ENCODE measurements at regions not wholly inside any gene's neighbourhood (a gene's known extent, or its start where the extent isn't known, plus 50 kb on each side); places are given as distances from the start of the nearest gene placed in this dataset.
"Not testable (repeated sequence)": the region's sequence is repeated elsewhere in the genome, so short reads cannot be mapped to it uniquely, and the experiment has no call there.

DNA sequence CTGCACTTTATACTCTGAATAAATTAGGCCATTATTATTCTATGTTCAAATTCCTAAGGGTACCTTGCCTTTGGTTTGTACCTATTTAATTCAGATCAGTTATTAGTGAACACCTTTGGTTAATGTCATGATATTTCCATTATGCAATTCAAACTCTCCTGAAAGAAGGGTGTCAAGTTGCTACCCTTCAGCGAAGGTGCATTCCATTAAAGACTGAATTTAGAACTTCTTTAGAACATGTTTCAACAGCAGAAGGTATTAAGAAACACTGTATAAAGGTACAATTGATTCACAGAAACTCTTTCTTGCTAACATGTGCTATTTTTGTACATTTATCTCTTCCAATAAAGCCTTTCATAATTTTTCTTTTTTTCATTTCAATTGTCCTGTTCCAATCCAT lies 1545.4 kb upstream of the PCDH10 start:
- DNase-seq, result no peak

DNA sequence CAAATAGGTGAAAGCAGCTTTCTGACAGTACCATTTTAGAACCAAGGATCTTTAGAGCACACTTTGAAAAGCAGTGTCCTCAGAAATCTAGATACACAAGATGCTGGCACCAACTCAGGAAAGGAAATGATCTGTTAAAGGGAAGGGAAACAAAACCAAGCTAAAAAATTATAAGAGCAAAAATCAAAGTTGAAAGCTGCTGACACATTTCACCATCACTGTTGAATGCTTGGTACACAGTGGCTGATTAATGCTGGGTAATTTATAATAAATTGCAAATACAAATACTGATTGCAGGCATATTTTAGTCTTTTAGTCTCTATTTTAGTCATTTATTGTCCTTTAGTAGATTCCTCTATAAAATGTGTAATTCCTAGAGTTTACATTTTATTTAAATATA lies 1540.1 kb upstream of the PCDH10 start:
- no peak for DNase-seq

DNA sequence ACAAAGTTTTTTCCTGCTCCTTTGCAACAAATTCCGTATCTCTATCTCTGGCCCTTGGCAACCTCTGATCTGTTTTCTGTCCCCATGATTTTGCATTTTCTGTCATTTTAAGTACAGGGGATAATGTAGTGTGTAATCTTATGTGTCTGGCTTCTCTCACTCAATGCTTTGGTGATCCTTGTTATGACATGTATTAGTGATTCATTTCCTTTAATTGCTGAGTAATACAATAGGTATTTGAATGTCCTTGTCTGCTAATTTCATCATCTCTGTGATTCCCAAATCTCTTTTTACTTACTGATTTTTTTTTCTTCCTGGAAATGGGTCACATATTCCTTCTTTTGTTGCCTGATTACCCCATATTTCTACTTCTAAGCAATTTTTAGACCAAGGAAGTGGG lies 1538.6 kb upstream of the PCDH10 start:
- not testable (repeated sequence) for DNase-seq

DNA sequence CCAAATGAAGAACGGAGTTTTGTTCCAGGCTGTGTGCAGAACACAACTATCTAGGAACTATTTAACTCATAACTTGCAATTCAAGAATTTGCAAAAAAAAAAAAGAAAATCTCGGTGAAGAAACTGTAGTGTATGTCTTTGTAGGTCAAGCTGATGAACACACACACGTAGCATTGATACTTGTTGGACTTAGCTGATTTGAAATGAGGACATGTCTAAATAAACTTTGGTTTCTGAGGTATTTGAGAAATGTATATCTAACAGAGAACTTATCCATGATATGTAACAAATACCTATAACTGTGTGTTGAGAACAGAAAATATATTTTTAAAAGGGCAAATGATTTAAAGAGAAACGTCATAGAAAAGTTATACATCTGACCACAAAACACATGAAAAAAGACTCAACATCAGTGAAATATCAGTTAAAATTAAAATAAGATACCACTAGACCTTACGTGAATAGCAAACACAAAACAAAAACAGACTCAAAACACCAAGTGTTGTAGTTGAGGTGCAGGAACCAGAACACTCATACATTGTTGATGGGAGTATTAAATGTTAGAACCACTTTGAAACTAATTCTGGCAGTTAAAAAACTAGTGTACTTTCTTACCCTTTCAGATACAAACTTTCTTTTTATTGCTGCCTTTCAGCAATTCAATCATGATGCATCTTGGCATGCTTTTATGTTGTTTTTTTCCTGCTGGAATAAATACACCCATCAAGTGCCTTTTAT lies 1535.8 kb upstream of the PCDH10 start:
- DNase-seq, result no peak

DNA sequence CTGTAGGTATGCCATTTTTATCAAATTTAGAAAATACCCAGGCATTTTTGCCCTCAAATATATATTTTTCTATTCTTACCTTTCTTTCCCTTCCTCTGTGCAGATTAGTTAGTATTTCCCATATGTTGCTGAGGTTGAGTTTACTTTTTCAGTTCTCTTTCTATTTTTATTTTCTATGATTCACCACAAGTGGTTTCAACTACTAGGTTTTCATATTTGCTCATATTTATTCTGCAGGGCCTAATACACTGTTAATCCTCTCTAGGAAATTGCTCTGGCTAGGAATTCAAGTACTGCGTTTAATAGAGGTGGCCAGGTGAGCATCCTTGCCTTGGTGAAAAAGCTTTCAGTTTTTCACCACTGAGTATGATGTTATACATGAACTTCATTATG lies 1535.3 kb upstream of the PCDH10 start:
- DNase-seq, result no peak

DNA sequence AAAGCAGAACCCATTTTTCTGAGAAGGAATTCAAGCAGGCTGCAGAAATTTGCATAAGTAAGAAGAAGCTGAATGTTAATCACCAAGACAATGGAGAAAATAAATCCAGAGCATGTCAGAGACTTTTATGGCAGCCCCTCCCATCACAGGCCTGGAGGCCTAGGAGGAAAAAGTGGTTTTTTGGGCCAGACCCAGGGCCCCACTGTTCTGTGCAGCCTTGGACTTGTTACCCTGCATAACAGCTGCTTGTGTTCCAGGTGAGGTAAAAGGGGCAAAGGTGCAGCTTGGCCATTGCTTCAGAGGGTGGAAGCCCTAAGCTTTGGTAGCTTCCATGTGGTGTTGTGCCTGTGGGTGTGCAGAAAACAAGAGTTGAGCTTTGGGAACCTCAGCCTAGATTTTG lies 1516.2 kb upstream of the PCDH10 start:
- no peak for DNase-seq

DNA sequence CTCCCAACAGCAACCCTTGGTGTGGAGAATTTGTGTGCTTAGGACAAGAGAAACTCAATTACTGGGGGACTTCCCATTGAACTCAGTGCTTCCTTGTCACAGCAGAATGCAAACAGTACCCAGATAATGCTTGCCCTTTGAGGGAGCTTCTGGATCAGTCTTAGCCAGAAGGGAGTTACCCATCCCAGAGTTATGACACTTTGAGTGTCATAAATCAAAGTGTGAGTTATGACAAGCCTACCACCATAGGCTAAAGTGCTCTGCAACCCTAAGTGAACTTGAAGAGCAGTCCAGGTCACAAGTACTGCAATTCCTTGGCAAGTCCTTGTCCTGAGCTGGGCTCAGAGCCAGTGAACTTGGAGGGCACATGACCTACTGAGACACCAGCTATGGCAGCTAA lies 1513.9 kb upstream of the PCDH10 start:
- no peak for DNase-seq

DNA sequence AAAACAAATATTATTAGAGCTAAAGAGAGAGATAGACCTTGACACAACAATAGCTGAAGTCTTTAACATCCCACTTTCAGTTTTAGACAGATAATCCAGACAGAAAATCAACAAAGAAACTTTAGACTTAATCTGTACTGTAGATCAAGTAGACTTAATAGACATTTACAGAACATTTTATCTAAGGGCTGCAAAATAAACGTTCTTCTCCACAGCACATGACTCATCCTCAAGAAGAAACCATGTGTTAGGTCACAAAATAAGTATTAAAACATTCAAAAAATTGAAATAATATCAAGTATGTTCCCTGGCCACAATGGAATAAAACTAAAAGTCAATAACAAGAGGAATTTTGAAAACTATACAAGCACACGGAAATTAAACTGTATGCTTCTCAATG lies 1510.3 kb upstream of the PCDH10 start:
- DNase-seq, result no peak

DNA sequence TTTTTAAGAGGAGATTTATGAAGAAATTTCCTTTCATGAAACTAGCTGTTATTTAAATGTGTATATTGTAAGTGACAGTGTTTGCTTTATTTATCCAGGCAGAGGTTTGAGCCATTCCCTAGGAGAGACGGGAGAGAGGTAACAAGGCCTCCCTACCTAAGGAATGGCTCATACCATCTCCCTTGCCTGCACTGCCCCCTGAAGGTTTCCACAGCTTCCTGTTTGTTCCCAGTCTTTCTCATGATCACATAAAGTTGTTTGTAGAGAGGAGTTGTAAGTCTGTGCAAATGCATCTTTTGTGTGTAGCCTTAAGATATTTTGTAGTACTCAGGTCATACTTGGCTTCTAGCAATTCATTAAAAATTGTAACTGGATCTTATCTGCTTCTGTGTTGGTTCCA lies 1504.5 kb upstream of the PCDH10 start:
- no peak for DNase-seq

DNA sequence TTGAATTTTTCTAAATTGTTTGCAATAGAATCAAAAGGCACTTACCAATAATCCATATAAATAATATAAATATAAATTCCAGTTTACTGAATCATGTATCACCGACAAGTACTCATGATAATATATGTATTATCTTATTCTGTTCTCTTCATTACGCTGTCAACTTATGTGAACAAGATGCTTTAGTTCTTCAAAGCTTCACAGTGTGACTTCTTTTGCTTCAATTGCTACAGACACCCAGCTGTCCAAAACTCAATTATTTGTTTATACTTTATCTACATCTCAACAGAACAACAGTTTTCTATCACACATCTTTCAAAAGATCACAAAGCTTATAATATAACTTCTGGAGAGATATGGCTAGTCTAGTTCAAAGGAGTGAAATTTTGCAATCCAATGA lies 1499.9 kb upstream of the PCDH10 start:
- DNase-seq, result no peak

DNA sequence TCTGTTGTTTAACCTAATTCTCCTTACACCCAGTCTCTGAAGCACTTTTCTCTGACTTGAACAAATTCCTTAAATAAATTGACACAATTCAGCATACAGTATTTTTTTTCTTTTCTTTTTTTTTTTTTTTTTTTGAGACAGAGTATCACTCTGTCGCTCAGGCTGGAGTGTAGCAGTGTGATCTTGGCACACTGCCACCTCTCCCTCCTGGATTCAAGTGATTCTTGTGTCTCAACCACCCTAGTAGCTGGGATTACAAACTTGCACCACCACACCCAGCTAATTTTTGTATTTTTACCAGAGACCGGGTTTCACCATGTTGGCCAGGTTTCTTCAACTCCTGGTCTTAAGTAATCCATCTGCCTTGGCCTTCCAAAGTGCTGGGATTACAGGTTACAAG lies 1498.1 kb upstream of the PCDH10 start:
- DNase-seq, result no peak

DNA sequence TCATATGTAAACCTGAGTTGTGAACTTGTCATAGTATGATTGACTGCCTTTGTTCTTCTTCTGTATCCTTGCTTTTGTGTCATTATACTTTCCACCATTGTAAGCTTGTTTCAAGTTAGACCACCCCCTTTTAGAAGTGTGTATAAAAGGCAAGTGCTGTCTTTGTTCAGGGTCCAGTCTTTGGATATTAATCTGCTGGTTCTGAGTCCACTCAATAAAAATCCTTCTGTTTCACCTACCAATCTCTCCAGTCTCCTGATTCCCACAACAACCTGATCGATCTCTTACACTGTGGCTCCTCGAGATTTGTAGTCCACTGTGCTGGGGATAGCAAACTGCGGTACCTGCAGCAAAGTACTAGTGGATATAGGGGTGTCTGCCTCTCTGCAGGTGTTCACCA lies 1465.8 kb upstream of the PCDH10 start:
- DNase-seq, result not testable (repeated sequence)

DNA sequence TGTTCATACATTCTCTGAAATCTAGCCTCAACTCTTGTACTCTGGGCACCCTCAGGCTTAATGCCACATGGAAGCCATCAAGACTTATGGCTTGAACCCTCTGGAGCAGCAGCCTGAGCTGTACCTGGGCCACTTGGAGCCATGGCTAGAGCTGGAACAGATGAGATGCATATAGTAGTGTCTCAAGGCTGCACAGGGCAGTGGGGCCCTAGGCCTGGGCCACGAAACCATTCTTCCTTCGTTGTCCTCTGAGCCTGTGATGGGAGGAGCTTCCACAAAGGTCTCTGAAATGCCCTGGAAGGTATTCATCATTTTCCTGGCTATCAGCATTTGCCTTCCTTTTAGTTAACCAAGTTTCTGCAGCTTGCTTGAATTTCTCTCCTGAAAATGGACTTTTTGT lies 1427.2 kb upstream of the PCDH10 start:
- DNase-seq, result no peak

DNA sequence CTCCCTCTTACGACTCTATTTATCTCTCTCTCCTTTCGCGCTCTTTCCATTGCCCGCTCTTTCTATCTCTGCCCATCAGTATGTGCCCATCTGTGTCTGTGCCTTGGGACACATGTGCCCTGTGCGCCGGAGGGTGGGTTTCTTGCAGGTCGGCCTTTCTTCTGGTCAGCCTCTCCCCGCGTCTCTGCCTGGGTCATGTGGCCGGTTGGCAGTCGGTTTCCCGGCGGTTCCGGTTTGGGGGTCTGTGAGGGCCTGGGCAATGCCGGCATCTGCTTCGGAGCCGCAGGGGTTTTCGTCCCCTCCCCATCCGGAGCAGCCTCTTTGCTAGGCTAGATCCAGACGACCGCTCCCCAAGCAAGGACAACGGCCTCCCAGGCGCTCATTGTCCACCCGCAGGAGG lies 1426.0 kb upstream of the PCDH10 start:
- not testable (repeated sequence) for DNase-seq

DNA sequence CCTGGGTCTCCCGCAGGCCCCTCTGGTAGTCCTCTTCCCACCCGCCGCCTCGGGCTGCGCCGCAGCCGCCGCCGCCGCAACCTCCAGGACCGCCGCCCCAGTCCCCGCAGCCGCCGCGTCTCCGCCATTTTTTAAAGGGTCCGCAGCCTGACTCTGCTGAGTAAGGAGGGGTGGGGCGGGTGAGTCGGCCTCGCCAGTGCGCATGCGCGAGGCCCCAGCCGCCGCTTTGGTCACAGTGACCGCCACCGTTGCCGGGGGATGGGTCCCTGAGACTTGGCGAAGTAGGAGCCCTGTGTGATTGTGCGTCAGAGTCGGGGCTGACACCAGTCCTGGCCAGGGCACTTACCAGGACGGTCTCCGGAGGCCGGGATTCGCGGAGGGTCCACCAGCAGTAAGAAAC lies 1424.2 kb upstream of the PCDH10 start:
- peak; percentile 28 for DNase-seq

DNA sequence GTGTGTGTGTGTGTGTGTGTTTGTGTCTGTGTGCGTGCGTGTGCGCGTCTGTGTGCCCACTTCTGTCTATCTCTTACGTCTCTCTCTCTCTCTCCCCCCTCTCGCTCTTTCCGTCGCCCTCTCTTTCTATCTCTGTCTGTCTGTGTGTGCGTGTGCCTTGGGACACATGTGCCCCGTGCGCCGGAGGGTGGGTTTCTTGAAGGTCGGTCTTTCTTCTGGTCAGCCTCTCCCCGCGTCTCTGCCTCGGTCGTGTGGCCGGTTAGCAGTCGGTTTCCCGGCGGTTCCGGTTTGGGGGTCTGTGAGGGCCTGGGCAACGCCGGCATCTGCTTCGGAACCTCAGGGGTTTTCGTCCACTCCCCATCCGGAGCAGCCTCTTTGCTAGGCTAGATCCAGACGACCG lies 1423.6 kb upstream of the PCDH10 start:
- not testable (repeated sequence) for DNase-seq

DNA sequence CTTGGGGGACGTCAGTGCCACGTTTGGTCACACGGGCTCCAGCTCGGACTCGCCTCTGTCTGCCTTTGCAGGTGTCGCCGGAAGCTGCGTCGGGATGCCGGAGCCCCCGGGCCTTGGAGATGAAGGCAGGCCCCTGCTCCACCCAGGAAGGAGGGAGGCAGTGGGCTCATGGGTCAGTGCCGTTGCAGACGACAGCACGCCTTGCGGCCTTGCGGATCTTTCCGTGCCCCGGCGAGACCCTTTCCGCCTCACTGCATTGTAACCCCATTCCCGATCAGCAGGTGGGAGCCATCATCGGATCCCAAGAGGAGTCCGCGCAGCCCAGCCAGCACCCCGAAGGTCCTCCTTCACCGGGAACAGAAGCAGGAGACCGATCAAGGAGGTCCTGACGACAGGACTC lies 1422.2 kb upstream of the PCDH10 start:
- not testable (repeated sequence) for DNase-seq

DNA sequence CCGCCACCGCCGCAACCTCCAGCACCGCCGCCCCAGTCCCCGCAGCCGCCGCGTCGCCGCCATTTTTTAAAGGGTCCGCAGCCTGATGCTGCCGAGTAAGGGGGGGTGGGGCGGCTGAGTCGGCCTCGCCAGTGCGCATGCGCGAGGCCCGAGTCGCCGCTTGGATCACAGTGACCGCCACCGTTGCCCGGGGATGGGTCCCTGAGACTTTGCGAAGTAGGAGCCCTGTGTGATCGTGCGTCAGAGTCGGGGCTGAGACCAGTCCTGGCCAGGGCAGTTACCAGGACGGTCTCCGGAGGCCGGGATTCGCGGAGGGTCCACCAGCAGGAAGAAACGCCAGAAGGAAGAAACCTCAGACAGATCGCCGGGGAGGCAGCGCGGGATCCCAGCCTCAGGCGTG lies 1421.7 kb upstream of the PCDH10 start:
- DNase-seq, result not testable (repeated sequence)

DNA sequence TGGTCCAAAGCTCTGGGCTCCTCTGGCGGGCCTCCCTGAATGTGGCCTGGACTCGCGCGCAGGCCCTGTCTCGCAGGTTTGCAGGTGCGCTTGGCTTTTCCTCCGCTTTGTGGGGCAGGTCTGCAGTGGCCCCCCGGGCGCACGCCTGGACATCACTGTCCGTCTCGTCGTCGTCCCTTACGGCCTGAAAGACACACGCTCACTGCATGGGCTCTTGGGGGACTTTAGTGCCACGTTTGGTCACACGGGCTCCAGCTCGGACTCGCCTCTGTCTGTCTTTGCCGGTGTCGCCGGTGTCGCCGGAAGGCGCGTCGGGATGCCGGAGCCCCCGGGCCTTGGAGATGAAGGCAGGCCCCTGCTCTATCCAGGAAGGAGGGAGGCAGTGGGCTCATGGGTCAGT lies 1419.9 kb upstream of the PCDH10 start:
- not testable (repeated sequence) for DNase-seq

DNA sequence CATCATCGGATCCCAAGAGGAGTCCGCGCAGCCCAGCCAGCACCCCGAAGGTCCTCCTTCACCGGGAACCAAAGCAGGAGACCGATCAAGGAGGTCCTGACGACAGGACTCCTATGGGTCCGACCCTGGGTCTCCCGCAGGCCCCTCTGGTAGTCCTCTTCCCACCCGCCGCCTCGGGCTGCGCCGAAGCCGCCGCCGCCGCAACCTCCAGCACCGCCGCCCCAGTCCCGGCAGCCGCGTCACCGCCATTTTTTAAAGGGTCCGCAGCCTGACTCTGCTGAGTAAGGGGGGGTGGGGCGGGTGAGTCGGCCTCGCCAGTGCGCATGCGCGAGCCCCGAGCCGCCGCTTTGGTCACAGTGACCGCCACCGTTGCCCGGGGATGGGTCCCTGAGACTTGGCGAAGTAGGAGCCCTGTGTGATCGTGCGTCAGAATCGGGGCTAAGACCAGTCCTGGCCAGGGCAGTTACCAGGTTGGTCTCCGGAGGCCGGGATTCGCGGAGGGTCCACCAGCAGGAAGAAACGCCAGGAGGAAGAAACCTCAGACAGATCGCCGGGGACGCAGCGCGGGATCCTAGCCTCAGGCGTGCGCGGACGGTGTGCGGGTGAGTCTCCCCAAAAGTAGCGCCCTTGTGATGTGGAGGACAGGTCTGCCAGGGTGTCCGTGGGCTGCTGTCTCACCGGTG lies 1419.2 kb upstream of the PCDH10 start:
- not testable (repeated sequence) for DNase-seq

DNA sequence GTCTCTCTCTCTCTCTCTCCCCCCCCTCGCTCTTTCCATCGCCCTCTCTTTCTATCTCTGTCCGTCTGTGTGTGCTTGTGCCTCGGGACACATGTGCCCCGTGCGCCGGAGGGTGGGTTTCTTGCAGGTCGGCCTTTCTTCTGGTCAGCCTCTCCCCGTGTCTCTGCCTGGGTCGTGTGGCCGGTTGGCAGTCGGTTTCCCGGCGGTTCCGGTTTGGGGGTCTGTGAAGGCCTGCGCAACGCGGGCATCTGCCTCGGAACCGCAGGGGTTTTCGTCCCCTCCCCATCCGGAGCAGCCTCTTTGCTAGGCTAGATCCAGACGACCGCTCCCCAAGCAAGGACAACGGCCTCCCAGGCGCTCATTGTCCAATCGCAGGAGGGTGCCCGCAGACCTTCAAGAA lies 1418.5 kb upstream of the PCDH10 start:
- DNase-seq, result not testable (repeated sequence)

DNA sequence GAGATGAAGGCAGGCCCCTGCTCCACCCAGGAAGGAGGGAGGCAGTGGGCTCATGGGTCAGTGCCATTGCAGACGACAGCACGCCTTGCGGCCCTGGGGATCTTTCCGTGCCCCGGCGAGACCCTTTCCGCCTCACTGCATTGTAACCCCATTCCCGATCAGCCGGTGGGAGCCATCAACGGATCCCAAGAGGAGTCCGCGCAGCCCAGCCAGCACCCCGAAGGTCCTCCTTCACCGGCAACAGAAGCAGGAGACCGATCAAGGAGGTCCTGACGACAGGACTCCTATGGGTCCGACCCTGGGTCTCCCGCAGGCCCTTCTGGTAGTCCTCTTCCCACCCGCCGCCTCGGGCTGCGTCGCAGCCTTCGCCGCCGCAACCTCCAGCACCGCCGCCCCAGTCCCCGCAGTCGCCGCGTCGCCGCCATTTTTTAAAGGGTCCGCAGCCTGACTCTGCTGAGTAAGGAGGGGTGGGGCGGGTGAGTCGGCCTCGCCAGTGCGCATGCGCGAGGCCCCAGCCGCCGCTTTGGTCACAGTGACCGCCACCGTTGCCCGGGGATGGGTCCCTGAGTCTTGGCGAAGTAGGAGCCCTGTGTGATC lies 1417.0 kb upstream of the PCDH10 start:
- DNase-seq, result not testable (repeated sequence)

DNA sequence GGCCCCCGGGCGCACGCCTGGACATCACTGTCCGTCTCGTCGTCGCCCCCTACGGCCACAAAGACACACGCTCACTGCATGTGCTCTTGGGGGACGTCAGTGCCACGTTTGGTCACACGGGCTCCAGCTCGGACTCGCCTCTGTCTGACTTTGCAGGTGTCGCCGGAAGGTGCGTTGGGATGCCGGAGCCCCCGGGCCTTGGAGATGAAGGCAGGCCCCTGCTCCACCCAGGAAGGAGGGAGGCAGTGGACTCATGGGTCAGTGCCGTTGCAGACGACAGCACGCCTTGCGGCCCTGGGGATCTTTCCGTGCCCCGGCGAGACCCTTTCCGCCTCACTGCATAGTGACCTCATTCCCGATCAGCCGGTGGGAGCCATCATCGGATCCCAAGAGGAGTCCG lies 1414.8 kb upstream of the PCDH10 start:
- not testable (repeated sequence) for DNase-seq

DNA sequence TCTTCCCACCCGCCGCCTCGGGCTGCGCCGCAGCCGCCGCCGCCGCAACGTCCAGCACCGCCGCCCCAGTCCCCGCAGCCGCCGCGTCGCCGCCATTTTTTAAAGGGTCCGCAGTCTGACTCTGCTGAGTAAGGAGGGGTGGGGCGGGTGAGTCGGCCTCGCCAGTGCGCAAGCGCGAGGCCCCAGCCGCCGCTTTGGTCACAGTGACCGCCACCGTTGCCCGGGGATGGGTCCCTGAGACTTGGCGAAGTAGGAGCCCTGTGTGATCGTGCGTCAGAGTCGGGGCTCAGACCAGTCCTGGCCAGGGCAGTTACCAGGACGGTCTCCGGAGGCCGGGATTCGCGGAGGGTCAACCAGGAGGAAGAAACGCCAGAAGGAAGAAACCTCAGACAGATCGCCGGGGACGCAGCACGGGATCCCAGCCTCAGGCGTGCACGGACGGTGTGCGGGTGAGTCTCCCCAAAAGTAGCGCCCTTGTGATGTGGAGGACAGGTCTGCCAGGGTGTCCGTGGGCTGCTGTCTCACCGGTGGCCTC lies 1414.2 kb upstream of the PCDH10 start:
- DNase-seq, result not testable (repeated sequence)

Data from activated T-cell treated with anti-CD3 and anti-CD28 coated beads for 4 hours (primary cell).